Left lung (tissue), 4 donors: ENCODE measurements at regions not wholly inside any gene's neighbourhood (a gene's known extent, or its start where the extent isn't known, plus 50 kb on each side); places are given as distances from the start of the nearest gene placed in this dataset.

Experiments
- ATAC-seq: fragments of 200-7000 bp; cut with Tn5 transposase; one replicate; pipeline ENCODE4 v1.9.1; 2020; ENCODE audit warnings: moderate library complexity
- DNase-seq, 4 donors: peaks; one replicate each; pipeline ENCODE4 v3.0.0-alpha.2; 2013 to 2020
- H3K27ac ChIP-seq, 2 donors: fragments of 200-600 bp; sonication (generic) in 1 of 2; one replicate each; pipeline versions ENCODE4 v1.5.0 to v1.8.0; 2020 to 2021
- H3K27me3 ChIP-seq, 2 donors: fragments of 200-600 bp; sonication (generic) in 1 of 2; one replicate each; pipeline versions ENCODE4 v1.5.0 to v1.8.0; 2020 to 2021
- H3K36me3 ChIP-seq, 2 donors: fragments of 200-600 bp; sonication (generic) in 1 of 2; one replicate each; pipeline versions ENCODE4 v1.5.0 to v1.8.0; 2020 to 2021
- H3K4me1 ChIP-seq, 2 donors: fragments of 200-600 bp; one replicate each; pipeline ENCODE4 v1.8.0; 2021
- H3K4me3 ChIP-seq, 2 donors: fragments of 200-600 bp; sonication (generic) in 1 of 2; one replicate each; pipeline versions ENCODE4 v1.5.0 to v1.8.0; 2020 to 2021; ENCODE audit warnings: mild to moderate bottlenecking in 1 of 2
- H3K9me3 ChIP-seq, 2 donors: fragments of 200-600 bp; sonication (generic) in 1 of 2; one replicate each; pipeline versions ENCODE4 v1.5.0 to v1.8.0; 2020 to 2021
- intact Hi-C, 2 donors: fragments of 100-400 bp; cut with DNase I; formaldehyde crosslinking; loops; one replicate each; pipeline versions ENCODE4 v1.11.2 to v1.14.2; 2022
- TF ChIP-seq, protein P1 (sequence below), 2 donors: fragments of 200-600 bp; sonication (generic) in 1 of 2; IDR thresholded peaks; one replicate each; pipeline versions ENCODE4 v1.5.0 to v1.8.0; 2021; ENCODE audit warnings: antibody characterized with exemption in 2 of 2
- donor health status: DM: no; HTN: yes; CAD: no.
- donor health status: DM: no; HTN: no; CAD: no.

DNA sequence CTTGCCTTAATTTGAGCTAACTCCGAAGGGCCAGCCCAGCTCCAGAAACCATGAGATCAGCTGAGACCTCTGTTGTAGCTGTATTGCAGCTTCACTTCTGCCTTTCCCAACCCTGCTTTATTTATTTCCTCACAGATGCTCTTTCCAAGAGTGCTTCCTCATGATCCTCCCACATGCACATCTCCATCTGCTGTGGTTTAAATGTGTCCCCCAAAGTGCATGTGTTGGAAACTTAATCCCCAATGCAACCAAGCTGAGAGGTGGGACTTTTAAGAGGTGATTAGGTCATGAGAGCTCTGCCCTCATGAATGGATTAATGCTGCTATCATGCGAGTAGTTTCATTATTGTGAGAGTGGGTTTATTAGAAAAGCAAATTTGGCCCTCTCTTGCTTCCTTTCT, 164.4 kb upstream of the TAB2 start:
- peak; percentile 32 for ATAC-seq
- H3K27me3 ChIP-seq = no peaks in the 10 kb centered on the region

DNA sequence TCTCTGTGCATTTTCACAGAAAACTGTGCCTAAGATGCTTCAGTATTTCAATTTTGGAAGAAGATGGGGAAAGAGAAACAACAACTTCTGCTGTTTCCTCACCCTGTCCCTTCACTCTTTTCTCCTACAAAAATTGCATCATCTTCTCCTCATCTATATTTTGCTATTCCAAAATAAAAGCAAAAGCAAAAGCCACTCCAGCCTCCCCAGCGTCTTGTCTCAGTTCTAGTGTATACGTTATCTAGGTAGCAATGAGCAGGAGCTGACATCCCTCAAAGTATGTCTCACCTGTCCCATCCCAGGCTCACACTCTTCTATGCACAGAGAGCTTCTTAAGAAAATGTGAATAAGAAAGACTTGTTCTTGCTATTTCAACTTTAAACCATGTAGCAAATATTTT, 163.8 kb upstream of the TAB2 start:
- no peak for ATAC-seq
- TF ChIP-seq, protein P1, sequence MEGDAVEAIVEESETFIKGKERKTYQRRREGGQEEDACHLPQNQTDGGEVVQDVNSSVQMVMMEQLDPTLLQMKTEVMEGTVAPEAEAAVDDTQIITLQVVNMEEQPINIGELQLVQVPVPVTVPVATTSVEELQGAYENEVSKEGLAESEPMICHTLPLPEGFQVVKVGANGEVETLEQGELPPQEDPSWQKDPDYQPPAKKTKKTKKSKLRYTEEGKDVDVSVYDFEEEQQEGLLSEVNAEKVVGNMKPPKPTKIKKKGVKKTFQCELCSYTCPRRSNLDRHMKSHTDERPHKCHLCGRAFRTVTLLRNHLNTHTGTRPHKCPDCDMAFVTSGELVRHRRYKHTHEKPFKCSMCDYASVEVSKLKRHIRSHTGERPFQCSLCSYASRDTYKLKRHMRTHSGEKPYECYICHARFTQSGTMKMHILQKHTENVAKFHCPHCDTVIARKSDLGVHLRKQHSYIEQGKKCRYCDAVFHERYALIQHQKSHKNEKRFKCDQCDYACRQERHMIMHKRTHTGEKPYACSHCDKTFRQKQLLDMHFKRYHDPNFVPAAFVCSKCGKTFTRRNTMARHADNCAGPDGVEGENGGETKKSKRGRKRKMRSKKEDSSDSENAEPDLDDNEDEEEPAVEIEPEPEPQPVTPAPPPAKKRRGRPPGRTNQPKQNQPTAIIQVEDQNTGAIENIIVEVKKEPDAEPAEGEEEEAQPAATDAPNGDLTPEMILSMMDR (IDR thresholded peaks at IDR 0.05) = no peak
- H3K27me3 ChIP-seq = no peaks in the 10 kb centered on the region
- no peaks in the 10 kb centered on the region for H3K36me3 ChIP-seq
- no peak for DNase-seq
- H3K4me1 ChIP-seq = no peaks in the 10 kb centered on the region
- no peak overlapping the region for H3K27ac ChIP-seq
- no peak overlapping the region for H3K4me3 ChIP-seq
- intact Hi-C loops = no loop called here
- H3K9me3 ChIP-seq = no peaks in the 10 kb centered on the region

More for the DNA sequence above, 164.4 kb upstream of the TAB2 start:
- Histone ChIP-seq H3K9me3 (no peaks in the 10 kb centered on the region), H3K36me3 (no peaks in the 10 kb centered on the region), H3K27ac (no peak overlapping the region), H3K4me1 (no peaks in the 10 kb centered on the region), H3K4me3 (no peak overlapping the region)
- TF ChIP-seq, protein P1 (IDR thresholded peaks at IDR 0.05) = no peak
- intact Hi-C loops = no loop called here
- DNase-seq = no peak

DNA sequence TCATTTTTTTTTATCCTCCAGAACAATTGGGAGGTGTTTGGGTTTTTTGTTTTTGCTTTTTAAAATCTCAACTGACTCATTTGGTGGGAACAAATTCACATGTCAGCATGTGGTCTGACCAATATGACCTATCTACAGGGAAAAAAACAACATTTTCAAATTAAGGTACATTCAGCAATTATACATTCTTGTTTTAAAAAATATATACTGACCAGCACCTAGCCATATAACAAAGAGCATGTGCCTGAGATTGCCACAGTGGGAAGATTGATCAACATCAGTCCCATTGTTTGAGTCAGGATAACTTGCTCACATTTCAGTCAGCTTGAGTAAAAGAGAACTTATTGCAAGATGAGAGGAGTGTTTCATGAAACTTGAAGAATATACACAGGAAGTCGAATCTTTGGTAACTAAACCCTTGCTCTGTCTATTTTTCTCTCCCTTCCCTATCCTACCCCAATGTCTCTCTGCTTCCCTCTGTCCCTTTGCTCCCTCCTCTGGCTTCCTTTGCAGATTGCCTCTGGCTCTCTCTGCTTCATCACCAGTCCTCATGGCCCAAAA, 163.2 kb upstream of the TAB2 start:
- Histone ChIP-seq H3K4me3 (no peak overlapping the region), H3K36me3 (no peaks in the 10 kb centered on the region), H3K9me3 (no peaks in the 10 kb centered on the region), H3K27ac (no peak overlapping the region), H3K4me1 (no peaks in the 10 kb centered on the region), H3K27me3 (no peaks in the 10 kb centered on the region)
- ATAC-seq (no peak), DNase-seq (no peak)
- intact Hi-C loops = no loop called here
- TF ChIP-seq, protein P1 (IDR thresholded peaks at IDR 0.05) = no peak

DNA sequence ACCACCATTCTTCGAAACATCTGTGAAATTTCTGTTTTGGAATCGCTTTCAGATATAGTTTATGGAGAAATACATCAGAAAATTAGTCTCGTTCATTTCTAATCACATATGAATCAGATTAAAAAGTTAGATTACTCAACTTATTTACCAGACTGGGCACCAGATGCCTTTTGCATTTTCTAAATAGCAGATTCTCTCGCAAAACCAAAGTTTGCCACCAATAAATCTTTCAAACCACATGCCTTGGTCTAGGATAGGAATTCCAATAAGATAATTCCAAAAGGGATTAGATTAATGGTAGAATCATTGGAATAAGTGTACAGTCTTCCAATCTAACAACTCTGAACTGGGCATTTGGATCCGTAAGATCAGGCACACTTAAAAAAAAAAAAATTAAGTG, 160.4 kb upstream of the TAB2 start:
- H3K4me3 ChIP-seq = no peak overlapping the region
- no peaks in the 10 kb centered on the region for H3K36me3 ChIP-seq
- H3K27me3 ChIP-seq = no peaks in the 10 kb centered on the region
- no peaks in the 10 kb centered on the region for H3K9me3 ChIP-seq
- intact Hi-C loops = no loop called here
- DNase-seq (no peak), ATAC-seq (no peak)
- TF ChIP-seq, protein P1 (IDR thresholded peaks at IDR 0.05) = no peak
- H3K27ac ChIP-seq = no peak overlapping the region
- H3K4me1 ChIP-seq = no peaks in the 10 kb centered on the region

DNA sequence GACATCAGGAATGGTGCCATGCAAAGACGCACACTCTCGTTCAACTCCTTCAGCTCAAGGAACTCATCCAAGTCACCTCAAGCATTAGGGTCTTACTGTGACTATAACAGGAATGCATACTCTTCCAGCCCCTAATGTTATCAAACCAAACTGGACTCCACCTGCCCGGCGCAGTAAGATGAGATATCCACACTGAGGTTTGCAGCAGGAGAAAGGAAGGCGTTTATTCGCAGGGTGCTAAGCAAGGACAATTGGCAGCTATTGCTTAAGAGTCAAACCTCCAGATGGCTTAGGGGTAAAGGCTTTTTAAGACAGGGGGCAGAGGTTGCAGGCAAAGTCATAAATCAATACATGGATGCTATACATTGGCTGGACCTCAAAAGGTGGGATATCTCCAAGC, 159.4 kb upstream of the TAB2 start:
- no peaks in the 10 kb centered on the region for H3K4me1 ChIP-seq
- TF ChIP-seq, protein P1 (IDR thresholded peaks at IDR 0.05) = no peak
- ATAC-seq (no peak), DNase-seq (no peak)
- H3K4me3 ChIP-seq = no peak overlapping the region
- no peaks in the 10 kb centered on the region for H3K27me3 ChIP-seq
- H3K27ac ChIP-seq = no peak overlapping the region
- no peaks in the 10 kb centered on the region for H3K36me3 ChIP-seq
- intact Hi-C loops = no loop called here
- H3K9me3 ChIP-seq = no peaks in the 10 kb centered on the region
